ENCODE measurements at regions not wholly inside any gene's neighbourhood (a gene's known extent, or its start where the extent isn't known, plus 50 kb on each side); places are given as distances from the start of the nearest gene placed in this dataset.

DNA sequence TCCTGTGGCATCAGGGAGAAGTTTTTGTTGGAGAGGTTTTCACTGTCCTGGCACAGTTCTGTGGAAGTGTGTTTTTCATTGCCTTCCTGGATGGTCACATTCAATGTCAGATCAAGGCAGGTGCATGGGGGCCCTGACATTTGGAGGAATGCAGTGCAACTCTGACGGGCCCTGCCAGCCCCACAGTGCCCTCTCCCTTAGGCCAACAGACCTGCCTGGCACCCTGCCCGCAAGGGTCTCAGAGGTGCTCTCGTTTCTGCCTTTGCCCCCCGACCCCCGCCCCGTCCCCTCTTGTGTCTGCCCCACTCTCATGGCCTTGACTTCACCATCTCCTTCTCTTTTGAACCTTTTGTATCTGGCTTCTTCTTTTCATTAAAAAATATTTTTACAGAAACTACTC lies 257.2 kb upstream of the HDAC4 start:
- Mint-ChIP-seq H3K9me3 (no peaks in the 10 kb centered on the region), H3K27ac (no peak overlapping the region), H3K4me3 (no peak overlapping the region), H3K4me1 (peaks cover 14% of the 10 kb centered on the region; the same call in 2 of the 3 replicates), H3K27me3 (ENCODE audit: insufficient read depth, low read depth, poor library complexity) (peaks cover 4% of the 10 kb centered on the region), H3K36me3 (ENCODE audit: low read depth) (no peaks in the 10 kb centered on the region)
- Histone ChIP-seq H3K4me1 (ENCODE audit: insufficient read depth) (no peaks in the 10 kb centered on the region), H4K20me1 (replicated peaks; ENCODE audit: insufficient read depth) (no peaks in the 10 kb centered on the region), H3K36me3 (ENCODE audit: insufficient read depth) (no peaks in the 10 kb centered on the region), H3K4me3 (no peak overlapping the region), H3K27ac (ENCODE audit: low read depth) (no peak overlapping the region), H3K79me2 (replicated peaks; ENCODE audit: insufficient read depth) (no peaks in the 10 kb centered on the region), H3F3A (replicated peaks; ENCODE audit: low read depth) (no peaks in the 10 kb centered on the region), H3K27me3 (ENCODE audit: insufficient read depth) (no peaks in the 10 kb centered on the region), H2AFZ (no peak overlapping the region), H3K9me2 (ENCODE audit: insufficient read depth) (no peaks in the 10 kb centered on the region), H3K4me2 (no peak overlapping the region)
- no peak for TF ChIP-seq CTCF (conservative IDR thresholded peaks at IDR 0.05; ENCODE audit: low read depth in 2 of 2)
- DNase-seq (ENCODE audit: low spot score) (no peak), ATAC-seq (no peak)

- Histone ChIP-seq H3K4me1 (ENCODE audit: insufficient read depth) (no peaks in the 10 kb centered on the region), H3K36me3 (ENCODE audit: insufficient read depth) (no peaks in the 10 kb centered on the region), H4K20me1 (replicated peaks; ENCODE audit: insufficient read depth) (no peaks in the 10 kb centered on the region), H3F3A (replicated peaks; ENCODE audit: low read depth) (no peaks in the 10 kb centered on the region), H3K79me2 (replicated peaks; ENCODE audit: insufficient read depth) (no peaks in the 10 kb centered on the region), H3K9me2 (ENCODE audit: insufficient read depth) (no peaks in the 10 kb centered on the region), H3K27ac (ENCODE audit: low read depth) (no peak overlapping the region), H3K27me3 (ENCODE audit: insufficient read depth) (no peaks in the 10 kb centered on the region), H3K4me2 (no peak overlapping the region), H3K4me3 (no peak overlapping the region), H2AFZ (no peak overlapping the region)
- Mint-ChIP-seq H3K9me3 (no peaks in the 10 kb centered on the region), H3K27ac (no peak overlapping the region), H3K36me3 (ENCODE audit: low read depth) (no peaks in the 10 kb centered on the region), H3K4me1 (peaks cover 6% of the 10 kb centered on the region; the same call in 2 of the 3 replicates), H3K27me3 (ENCODE audit: insufficient read depth, low read depth, poor library complexity) (peaks cover 4% of the 10 kb centered on the region), H3K4me3 (no peak overlapping the region)
- DNase-seq (ENCODE audit: low spot score) (no peak), ATAC-seq (no peak)
- no peak for TF ChIP-seq CTCF (conservative IDR thresholded peaks at IDR 0.05; ENCODE audit: low read depth in 2 of 2)
- TF ChIP-seq REST (IDR thresholded peaks at IDR 0.05; ENCODE audit: unreplicated experiment) = no peak
- TF ChIP-seq, protein P1, sequence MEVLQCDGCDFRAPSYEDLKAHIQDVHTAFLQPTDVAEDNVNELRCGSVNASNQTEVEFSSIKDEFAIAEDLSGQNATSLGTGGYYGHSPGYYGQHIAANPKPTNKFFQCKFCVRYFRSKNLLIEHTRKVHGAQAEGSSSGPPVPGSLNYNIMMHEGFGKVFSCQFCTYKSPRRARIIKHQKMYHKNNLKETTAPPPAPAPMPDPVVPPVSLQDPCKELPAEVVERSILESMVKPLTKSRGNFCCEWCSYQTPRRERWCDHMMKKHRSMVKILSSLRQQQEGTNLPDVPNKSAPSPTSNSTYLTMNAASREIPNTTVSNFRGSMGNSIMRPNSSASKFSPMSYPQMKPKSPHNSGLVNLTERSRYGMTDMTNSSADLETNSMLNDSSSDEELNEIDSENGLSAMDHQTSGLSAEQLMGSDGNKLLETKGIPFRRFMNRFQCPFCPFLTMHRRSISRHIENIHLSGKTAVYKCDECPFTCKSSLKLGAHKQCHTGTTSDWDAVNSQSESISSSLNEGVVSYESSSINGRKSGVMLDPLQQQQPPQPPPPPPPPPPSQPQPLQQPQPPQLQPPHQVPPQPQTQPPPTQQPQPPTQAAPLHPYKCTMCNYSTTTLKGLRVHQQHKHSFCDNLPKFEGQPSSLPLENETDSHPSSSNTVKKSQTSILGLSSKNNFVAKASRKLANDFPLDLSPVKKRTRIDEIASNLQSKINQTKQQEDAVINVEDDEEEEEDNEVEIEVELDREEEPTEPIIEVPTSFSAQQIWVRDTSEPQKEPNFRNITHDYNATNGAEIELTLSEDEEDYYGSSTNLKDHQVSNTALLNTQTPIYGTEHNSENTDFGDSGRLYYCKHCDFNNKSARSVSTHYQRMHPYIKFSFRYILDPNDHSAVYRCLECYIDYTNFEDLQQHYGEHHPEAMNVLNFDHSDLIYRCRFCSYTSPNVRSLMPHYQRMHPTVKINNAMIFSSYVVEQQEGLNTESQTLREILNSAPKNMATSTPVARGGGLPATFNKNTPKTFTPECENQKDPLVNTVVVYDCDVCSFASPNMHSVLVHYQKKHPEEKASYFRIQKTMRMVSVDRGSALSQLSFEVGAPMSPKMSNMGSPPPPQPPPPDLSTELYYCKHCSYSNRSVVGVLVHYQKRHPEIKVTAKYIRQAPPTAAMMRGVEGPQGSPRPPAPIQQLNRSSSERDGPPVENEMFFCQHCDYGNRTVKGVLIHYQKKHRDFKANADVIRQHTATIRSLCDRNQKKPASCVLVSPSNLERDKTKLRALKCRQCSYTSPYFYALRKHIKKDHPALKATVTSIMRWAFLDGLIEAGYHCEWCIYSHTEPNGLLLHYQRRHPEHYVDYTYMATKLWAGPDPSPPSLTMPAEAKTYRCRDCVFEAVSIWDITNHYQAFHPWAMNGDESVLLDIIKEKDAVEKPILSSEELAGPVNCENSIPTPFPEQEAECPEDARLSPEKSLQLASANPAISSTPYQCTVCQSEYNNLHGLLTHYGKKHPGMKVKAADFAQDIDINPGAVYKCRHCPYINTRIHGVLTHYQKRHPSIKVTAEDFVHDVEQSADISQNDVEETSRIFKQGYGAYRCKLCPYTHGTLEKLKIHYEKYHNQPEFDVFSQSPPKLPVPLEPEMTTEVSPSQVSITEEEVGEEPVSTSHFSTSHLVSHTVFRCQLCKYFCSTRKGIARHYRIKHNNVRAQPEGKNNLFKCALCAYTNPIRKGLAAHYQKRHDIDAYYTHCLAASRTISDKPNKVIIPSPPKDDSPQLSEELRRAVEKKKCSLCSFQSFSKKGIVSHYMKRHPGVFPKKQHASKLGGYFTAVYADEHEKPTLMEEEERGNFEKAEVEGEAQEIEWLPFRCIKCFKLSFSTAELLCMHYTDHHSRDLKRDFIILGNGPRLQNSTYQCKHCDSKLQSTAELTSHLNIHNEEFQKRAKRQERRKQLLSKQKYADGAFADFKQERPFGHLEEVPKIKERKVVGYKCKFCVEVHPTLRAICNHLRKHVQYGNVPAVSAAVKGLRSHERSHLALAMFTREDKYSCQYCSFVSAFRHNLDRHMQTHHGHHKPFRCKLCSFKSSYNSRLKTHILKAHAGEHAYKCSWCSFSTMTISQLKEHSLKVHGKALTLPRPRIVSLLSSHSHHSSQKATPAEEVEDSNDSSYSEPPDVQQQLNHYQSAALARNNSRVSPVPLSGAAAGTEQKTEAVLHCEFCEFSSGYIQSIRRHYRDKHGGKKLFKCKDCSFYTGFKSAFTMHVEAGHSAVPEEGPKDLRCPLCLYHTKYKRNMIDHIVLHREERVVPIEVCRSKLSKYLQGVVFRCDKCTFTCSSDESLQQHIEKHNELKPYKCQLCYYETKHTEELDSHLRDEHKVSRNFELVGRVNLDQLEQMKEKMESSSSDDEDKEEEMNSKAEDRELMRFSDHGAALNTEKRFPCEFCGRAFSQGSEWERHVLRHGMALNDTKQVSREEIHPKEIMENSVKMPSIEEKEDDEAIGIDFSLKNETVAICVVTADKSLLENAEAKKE (CRISPR knock-in tag; IDR thresholded peaks at IDR 0.05) = no peak
- TF ChIP-seq ZNF114 (CRISPR knock-in tag; IDR thresholded peaks at IDR 0.05) = no peak
- no peak for TF ChIP-seq STAT1 (IDR thresholded peaks at IDR 0.05; ENCODE audit: unreplicated experiment)
- TF ChIP-seq ETS1 (IDR thresholded peaks at IDR 0.05) = no peak
These were observed 256.4 kb upstream of the HDAC4 start for GRCh38 chr2:239657236-239657635.
